GM12878 (cell line): ENCODE measurements at regions not wholly inside any gene's neighbourhood (a gene's known extent, or its start where the extent isn't known, plus 50 kb on each side); places are given as distances from the start of the nearest gene placed in this dataset.

ENCODE experiments used
- CBX3 ChIP-seq: fragments of 200-600 bp; sonication (generic); IDR thresholded peaks from 2 replicates; pipeline ENCODE4 v1.6.1; 2016; ENCODE audit warnings: low read depth, borderline replicate concordance
- FOS ChIP-seq: IDR thresholded peaks from 3 replicates; pipeline ENCODE4 v1.6.1; 2011; ENCODE audit warnings: borderline replicate concordance; ENCODE audit not compliant: insufficient read length; ENCODE audit errors: extremely low read depth
- FOXK2 ChIP-seq: fragments of 450-650 bp; IDR thresholded peaks from 2 replicates; pipeline ENCODE4 v1.6.1; 2017; ENCODE audit warnings: mild to moderate bottlenecking, moderate library complexity
- HDGF ChIP-seq: fragments of 450-650 bp; IDR thresholded peaks from 2 replicates; pipeline ENCODE4 v1.6.1; 2016; ENCODE audit warnings: antibody characterized with exemption
- HSF1 ChIP-seq: fragments of 150-350 bp; IDR thresholded peaks from 2 replicates; pipeline ENCODE4 v1.6.1; 2014; ENCODE audit warnings: mild to moderate bottlenecking, low read depth, low read length
- MTA3 ChIP-seq: IDR thresholded peaks from 2 replicates; pipeline ENCODE4 v1.6.1; 2012; ENCODE audit warnings: low read length, inconsistent platforms, borderline replicate concordance
- NFXL1 ChIP-seq: fragments of 450-650 bp; IDR thresholded peaks from 2 replicates; pipeline ENCODE4 v1.6.1; 2017; ENCODE audit warnings: antibody characterized with exemption, mild to moderate bottlenecking, borderline replicate concordance
- TCF3 ChIP-seq: IDR thresholded peaks from 2 replicates; pipeline ENCODE4 v1.6.1; 2012; ENCODE audit warnings: low read depth, mild to moderate bottlenecking, low read length, borderline replicate concordance; ENCODE audit not compliant: insufficient read depth
- ZNF592 ChIP-seq: fragments of 450-650 bp; IDR thresholded peaks from 2 replicates; pipeline ENCODE4 v1.6.1; 2017; ENCODE audit warnings: mild to moderate bottlenecking, moderate library complexity
- ZZZ3 ChIP-seq: IDR thresholded peaks from 2 replicates; pipeline ENCODE4 v1.6.1; 2011; ENCODE audit warnings: low read depth; ENCODE audit not compliant: control insufficient read depth, insufficient read length
- TF ChIP-seq, protein P1 (sequence below): fragments of 450-650 bp; IDR thresholded peaks from 2 replicates; pipeline ENCODE4 v1.6.1; 2014; ENCODE audit warnings: mild to moderate bottlenecking
- TF ChIP-seq, protein P2 (sequence below): IDR thresholded peaks from 2 replicates; pipeline ENCODE4 v1.6.1; 2011; ENCODE audit warnings: low read depth, low read length, improper control_type of control experiment, borderline replicate concordance

DNA sequence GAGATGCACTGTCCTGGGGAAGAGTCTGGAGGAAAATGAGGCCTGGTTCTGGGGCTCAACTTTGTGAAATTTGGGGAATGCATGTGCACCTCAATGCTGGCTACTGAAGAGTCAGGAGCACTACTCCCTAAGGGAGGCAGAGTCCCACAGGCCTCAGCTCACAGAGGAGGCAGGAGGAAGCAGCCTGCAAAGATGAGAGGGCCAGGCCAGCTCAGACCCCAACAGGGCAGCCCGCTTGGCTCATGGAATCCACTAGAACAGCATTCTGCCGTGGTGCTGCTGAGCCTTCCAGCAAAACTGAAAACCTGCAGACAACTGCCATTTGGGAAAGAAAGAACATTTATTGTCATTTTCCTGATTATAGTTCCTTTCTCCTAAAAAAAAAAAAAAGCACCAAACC is 300.5 kb downstream of the CTTN start (continued):
- TF ChIP-seq MTA3 (no peak), TCF3 (no peak), HSF1 (no peak), HDGF (no peak), CBX3 (no peak), FOXK2 (no peak), FOS (no peak), NFXL1 (no peak), ZZZ3 (no peak), ZNF592 (no peak)
- TF ChIP-seq, protein P1, sequence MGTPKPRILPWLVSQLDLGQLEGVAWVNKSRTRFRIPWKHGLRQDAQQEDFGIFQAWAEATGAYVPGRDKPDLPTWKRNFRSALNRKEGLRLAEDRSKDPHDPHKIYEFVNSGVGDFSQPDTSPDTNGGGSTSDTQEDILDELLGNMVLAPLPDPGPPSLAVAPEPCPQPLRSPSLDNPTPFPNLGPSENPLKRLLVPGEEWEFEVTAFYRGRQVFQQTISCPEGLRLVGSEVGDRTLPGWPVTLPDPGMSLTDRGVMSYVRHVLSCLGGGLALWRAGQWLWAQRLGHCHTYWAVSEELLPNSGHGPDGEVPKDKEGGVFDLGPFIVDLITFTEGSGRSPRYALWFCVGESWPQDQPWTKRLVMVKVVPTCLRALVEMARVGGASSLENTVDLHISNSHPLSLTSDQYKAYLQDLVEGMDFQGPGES = no peak
- TF ChIP-seq, protein P2, sequence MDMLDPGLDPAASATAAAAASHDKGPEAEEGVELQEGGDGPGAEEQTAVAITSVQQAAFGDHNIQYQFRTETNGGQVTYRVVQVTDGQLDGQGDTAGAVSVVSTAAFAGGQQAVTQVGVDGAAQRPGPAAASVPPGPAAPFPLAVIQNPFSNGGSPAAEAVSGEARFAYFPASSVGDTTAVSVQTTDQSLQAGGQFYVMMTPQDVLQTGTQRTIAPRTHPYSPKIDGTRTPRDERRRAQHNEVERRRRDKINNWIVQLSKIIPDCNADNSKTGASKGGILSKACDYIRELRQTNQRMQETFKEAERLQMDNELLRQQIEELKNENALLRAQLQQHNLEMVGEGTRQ = no peak
